OCI-LY3 (cell line): ENCODE measurements at regions not wholly inside any gene's neighbourhood (a gene's known extent, or its start where the extent isn't known, plus 50 kb on each side); places are given as distances from the start of the nearest gene placed in this dataset.

Source experiments
- CTCF ChIP-seq: fragments of 200-600, 300-600 bp; sonication (generic); IDR thresholded peaks from 2 replicates; pipeline ENCODE4 v1.5.1; 2014; ENCODE audit warnings: antibody characterized with exemption, low read length, low read depth
- EZH2phosphoT487 ChIP-seq: fragments of 200-600 bp; shearing (Covaris generic); IDR thresholded peaks from 2 replicates; pipeline ENCODE4 v1.6.1; 2018; ENCODE audit warnings: antibody characterized with exemption, mixed run types, low read depth

GRCh38 chr1:204741440-204741839, 55.9 kb upstream of the LRRN2 start:
- no peak for TF ChIP-seq CTCF
- TF ChIP-seq EZH2phosphoT487: no peak
